ENCODE measurements at regions not wholly inside any gene's neighbourhood (a gene's known extent, or its start where the extent isn't known, plus 50 kb on each side); places are given as distances from the start of the nearest gene placed in this dataset.

DNA sequence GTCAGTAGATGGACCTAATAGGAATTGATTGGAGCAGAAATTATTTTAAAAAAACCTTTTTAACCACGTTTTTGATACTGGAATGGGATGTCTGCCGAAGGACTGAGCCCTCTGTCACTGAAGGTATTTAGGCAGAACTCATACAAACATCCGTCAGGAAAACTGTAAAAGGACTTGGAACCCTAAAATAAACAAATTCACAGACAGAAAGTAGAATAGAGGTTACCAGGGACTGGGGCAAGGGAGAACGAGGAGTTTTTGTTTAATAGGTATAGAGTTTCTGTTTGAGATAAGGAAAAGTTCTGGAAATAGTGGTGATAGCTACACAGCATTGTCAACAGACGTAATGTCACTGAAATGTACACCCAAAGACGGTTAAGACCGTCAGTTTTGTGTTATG is 105.5 kb downstream of the BCOR start:
- Histone ChIP-seq H3K4me1 (ENCODE audit: low read depth) (peaks cover 18% of the 10 kb centered on the region), H3K36me3 (no peaks in the 10 kb centered on the region), H3K27me3 (no peaks in the 10 kb centered on the region), H3K4me3 (no peak overlapping the region), H3K9me3 (ENCODE audit: low read depth) (no peaks in the 10 kb centered on the region), H3K27ac (no peak overlapping the region)
- TF ChIP-seq, protein P1, sequence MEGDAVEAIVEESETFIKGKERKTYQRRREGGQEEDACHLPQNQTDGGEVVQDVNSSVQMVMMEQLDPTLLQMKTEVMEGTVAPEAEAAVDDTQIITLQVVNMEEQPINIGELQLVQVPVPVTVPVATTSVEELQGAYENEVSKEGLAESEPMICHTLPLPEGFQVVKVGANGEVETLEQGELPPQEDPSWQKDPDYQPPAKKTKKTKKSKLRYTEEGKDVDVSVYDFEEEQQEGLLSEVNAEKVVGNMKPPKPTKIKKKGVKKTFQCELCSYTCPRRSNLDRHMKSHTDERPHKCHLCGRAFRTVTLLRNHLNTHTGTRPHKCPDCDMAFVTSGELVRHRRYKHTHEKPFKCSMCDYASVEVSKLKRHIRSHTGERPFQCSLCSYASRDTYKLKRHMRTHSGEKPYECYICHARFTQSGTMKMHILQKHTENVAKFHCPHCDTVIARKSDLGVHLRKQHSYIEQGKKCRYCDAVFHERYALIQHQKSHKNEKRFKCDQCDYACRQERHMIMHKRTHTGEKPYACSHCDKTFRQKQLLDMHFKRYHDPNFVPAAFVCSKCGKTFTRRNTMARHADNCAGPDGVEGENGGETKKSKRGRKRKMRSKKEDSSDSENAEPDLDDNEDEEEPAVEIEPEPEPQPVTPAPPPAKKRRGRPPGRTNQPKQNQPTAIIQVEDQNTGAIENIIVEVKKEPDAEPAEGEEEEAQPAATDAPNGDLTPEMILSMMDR (IDR thresholded peaks at IDR 0.05; ENCODE audit: low read depth, low read length): no peak
- DNase-seq (ENCODE audit: low read depth in 1 of 2, low spot score in 1 of 2): no peak

DNA sequence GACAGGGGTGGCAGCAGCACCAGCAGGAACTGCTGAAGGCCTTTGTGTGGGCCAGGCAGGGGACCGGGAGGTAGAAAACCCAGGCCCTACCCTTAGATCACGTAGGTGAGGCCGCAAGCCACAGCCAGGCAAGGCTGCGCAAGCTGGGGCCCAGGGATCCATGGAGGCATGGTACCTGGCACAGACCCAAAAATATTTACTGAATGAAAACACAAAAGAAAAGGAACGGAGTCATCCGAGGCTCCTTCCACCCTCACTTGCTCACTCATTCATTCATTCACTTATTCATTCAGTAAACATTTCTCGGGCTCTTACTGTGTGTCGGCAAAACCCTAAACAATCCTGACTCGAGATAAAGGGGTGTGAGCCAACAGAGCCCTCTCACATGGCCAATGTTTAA is 102.3 kb downstream of the BCOR start:
- no peak for DNase-seq (ENCODE audit: low read depth in 1 of 2, low spot score in 1 of 2)
- Histone ChIP-seq H3K27me3 (no peaks in the 10 kb centered on the region), H3K4me1 (ENCODE audit: low read depth) (peaks cover 10% of the 10 kb centered on the region), H3K9me3 (ENCODE audit: low read depth) (no peaks in the 10 kb centered on the region), H3K36me3 (no peaks in the 10 kb centered on the region), H3K27ac (no peak overlapping the region), H3K4me3 (no peak overlapping the region)
- TF ChIP-seq, protein P1 (IDR thresholded peaks at IDR 0.05; ENCODE audit: low read depth, low read length): no peak

DNA sequence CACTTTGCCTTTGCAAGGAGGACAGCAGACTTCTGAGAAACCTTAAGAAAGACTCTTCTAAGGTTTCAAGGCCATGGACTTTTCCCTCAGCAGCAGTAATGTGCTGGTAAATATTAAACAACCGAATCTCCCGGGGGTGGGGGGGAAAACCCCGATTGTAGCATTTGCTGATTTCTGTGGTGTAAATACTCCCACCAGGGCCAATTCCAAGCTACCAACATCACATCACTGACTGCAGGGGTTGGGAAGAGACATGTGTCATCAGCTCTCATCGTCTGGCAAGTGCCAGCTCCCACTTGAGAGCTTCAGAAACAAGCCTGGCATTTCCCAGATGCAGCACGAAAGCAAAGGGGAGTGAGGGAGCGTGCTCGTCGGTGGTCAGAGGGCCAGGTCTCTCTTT is 101.2 kb downstream of the BCOR start:
- Histone ChIP-seq H3K4me3 (no peak overlapping the region), H3K27ac (no peak overlapping the region), H3K27me3 (no peaks in the 10 kb centered on the region), H3K4me1 (ENCODE audit: low read depth) (peaks cover 10% of the 10 kb centered on the region), H3K36me3 (no peaks in the 10 kb centered on the region), H3K9me3 (ENCODE audit: low read depth) (no peaks in the 10 kb centered on the region)
- no peak for DNase-seq (ENCODE audit: low read depth in 1 of 2, low spot score in 1 of 2)
- TF ChIP-seq, protein P1 (IDR thresholded peaks at IDR 0.05; ENCODE audit: low read depth, low read length): no peak

DNA sequence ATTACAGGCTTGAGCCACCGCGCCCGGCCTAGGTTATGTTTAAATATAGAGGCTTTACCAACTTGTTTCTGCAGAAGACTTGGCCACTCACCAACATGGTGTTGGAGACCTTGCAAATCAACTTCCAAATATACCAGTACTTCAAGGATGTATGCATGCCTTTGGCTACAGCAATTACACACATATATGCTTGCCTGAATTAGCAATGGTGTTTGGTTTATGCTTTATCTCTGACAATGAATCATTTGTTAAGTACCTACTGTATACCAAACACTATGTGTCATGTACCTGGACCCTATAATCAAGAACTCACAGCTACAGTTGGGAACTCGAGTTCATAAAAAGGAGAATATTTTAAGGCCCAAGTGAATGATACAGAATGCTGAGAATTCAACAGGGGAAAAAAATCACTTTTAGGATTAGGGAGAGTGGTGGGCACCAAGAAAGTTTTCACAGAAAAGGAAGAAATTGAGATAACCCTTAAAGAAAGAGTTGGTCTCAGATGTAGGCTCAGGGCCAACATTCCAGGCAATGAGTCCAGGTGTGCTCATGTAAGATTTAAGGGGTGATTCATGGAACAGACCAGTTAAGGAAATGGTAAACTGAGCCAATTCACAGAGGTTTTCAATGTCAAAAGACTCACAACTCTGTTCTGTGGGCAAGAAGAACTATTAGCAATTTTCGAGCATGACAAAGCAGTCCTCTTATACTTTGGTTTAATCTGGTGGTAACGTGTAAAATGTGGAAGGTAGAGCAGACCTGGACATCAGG is 98.9 kb downstream of the BCOR start:
- TF ChIP-seq, protein P1 (IDR thresholded peaks at IDR 0.05; ENCODE audit: low read depth, low read length): no peak

More for the DNA sequence above, 98.9 kb downstream of the BCOR start:
- Histone ChIP-seq H3K27me3 (no peaks in the 10 kb centered on the region), H3K9me3 (ENCODE audit: low read depth) (no peaks in the 10 kb centered on the region), H3K4me1 (ENCODE audit: low read depth) (peaks cover 12% of the 10 kb centered on the region), H3K27ac (no peak overlapping the region), H3K4me3 (no peak overlapping the region), H3K36me3 (no peaks in the 10 kb centered on the region)
- no peak for DNase-seq (ENCODE audit: low read depth in 1 of 2, low spot score in 1 of 2)
